ENCODE measurements at regions not wholly inside any gene's neighbourhood (a gene's known extent, or its start where the extent isn't known, plus 50 kb on each side); places are given as distances from the start of the nearest gene placed in this dataset.

GRCh38 chr11:70498171-70498571 lies 99.8 kb downstream of the CTTN start:
- CTCF ChIA-PET (ENCODE audit: low intra/inter-chr PET ratio, low total read pairs) = no interaction called here
- H3K27me3 ChIP-seq (ENCODE audit: control insufficient read depth in 1 of 2, insufficient read depth in 2 of 2, low read length in 2 of 2) = no peaks in the 10 kb centered on the region
- no peak for DNase-seq (ENCODE audit: low spot score)

More at GRCh38 chr11:70498171-70498571, 99.8 kb downstream of the CTTN start:
- Histone ChIP-seq H3K4me1 (ENCODE audit: insufficient read depth, low read length) (no peaks in the 10 kb centered on the region), H3K36me3 (replicated peaks in 1 of 2; ENCODE audit: control insufficient read depth in 1 of 2, insufficient read depth in 2 of 2, low read length in 2 of 2) (peaks cover 10 to 35% of the 10 kb centered on the region in 2 experiments; a peak in 4 of 5 replicates), H3K4me2 (ENCODE audit: low read depth, low read length) (no peak overlapping the region), H3K27ac (ENCODE audit: extremely low read length, insufficient read depth, low read length) (no peak overlapping the region), H4K20me1 (ENCODE audit: insufficient read depth, low read length) (no peaks in the 10 kb centered on the region), H3K9ac (ENCODE audit: insufficient read depth, low read depth, low read length) (no peak overlapping the region), H3K4me3 (replicated peaks in 1 of 3; ENCODE audit: insufficient read depth in 1 of 3, low read depth in 2 of 3, low read length in 3 of 3) (no peak overlapping the region), H2AFZ (ENCODE audit: low read length) (no peak overlapping the region), H3K79me2 (ENCODE audit: insufficient read depth, low read length) (no peaks in the 10 kb centered on the region), H3K9me3 (ENCODE audit: low read length) (no peaks in the 10 kb centered on the region)
- in situ Hi-C loops (cut with HindIII; ENCODE audit: extremely low pct_ligation_motif_present, low pct_unique_long_range_greater_than_20kb) (no loop called here), intact Hi-C loops (cut with micrococcal nuclease; ENCODE audit: unreplicated experiment) (no loop called here)
- WGBS (ENCODE audit: low lambda C conversion rate) = 94% methylated on average over 7 of the region's 7 CpGs
- POLR2A ChIA-PET = no interaction called here
- TF ChIP-seq SCMH1 (CRISPR knock-in tag; IDR thresholded peaks at IDR 0.05; ENCODE audit: borderline replicate concordance) (no peak), EHMT2 (IDR thresholded peaks at IDR 0.05; ENCODE audit: borderline replicate concordance, low read depth, low read length) (no peak), CREBL2 (CRISPR knock-in tag; IDR thresholded peaks at IDR 0.05; ENCODE audit: borderline replicate concordance) (no peak), ZNF772 (CRISPR knock-in tag; IDR thresholded peaks at IDR 0.05) (no peak), SAP130 (CRISPR knock-in tag; IDR thresholded peaks at IDR 0.05; ENCODE audit: low read depth) (no peak), KDM3A (CRISPR knock-in tag; IDR thresholded peaks at IDR 0.05; ENCODE audit: low read depth) (no peak), ZNF552 (CRISPR knock-in tag; IDR thresholded peaks at IDR 0.05; ENCODE audit: borderline replicate concordance) (no peak), CREB1 (IDR thresholded peaks at IDR 0.05) (no peak), CREB1 (CRISPR knock-in tag; IDR thresholded peaks at IDR 0.05) (no peak), ZNF343 (CRISPR knock-in tag; IDR thresholded peaks at IDR 0.05) (no peak), PRDM10 (CRISPR knock-in tag; IDR thresholded peaks at IDR 0.05; ENCODE audit: low read depth) (no peak)
- BruUV-seq (replicated peaks) = no TSS peak
- FAIRE-seq = no peak
- ATAC-seq = no peak
